ENCODE measurements at regions not wholly inside any gene's neighbourhood (a gene's known extent, or its start where the extent isn't known, plus 50 kb on each side); places are given as distances from the start of the nearest gene placed in this dataset.

- TF ChIP-seq, protein P1, sequence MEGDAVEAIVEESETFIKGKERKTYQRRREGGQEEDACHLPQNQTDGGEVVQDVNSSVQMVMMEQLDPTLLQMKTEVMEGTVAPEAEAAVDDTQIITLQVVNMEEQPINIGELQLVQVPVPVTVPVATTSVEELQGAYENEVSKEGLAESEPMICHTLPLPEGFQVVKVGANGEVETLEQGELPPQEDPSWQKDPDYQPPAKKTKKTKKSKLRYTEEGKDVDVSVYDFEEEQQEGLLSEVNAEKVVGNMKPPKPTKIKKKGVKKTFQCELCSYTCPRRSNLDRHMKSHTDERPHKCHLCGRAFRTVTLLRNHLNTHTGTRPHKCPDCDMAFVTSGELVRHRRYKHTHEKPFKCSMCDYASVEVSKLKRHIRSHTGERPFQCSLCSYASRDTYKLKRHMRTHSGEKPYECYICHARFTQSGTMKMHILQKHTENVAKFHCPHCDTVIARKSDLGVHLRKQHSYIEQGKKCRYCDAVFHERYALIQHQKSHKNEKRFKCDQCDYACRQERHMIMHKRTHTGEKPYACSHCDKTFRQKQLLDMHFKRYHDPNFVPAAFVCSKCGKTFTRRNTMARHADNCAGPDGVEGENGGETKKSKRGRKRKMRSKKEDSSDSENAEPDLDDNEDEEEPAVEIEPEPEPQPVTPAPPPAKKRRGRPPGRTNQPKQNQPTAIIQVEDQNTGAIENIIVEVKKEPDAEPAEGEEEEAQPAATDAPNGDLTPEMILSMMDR (IDR thresholded peaks at IDR 0.05): no peak
- TF ChIP-seq EZH2 (IDR thresholded peaks at IDR 0.05): no peak
Measured at GRCh38 chr6:126831461-126831860, 287.0 kb upstream of the RSPO3 start.

Data from neural progenitor cell (in vitro differentiated cells).